Kidney (tissue), 13 donors: ENCODE measurements at regions not wholly inside any gene's neighbourhood (a gene's known extent, or its start where the extent isn't known, plus 50 kb on each side); places are given as distances from the start of the nearest gene placed in this dataset.

ENCODE experiments used
- DNase-seq, 5 donors: peaks; one replicate each; pipeline ENCODE4 v3.0.0-alpha.2; 2013 to 2020
- FAIRE-seq: peaks from 2 replicates; lab custom pipeline; 2012; peaks lifted over from hg19 to GRCh38; lab: Jason Lieb, UNC
- H3K27ac ChIP-seq, 2 donors: one replicate each; pipeline ENCODE4 v1.7.0; 2013; ENCODE audit warnings: low read depth in 2 of 2, low read length in 2 of 2, inconsistent platforms in 1 of 2
- H3K27me3 ChIP-seq: one replicate; pipeline ENCODE4 v1.7.1; 2013; ENCODE audit warnings: low read length, inconsistent platforms; ENCODE audit not compliant: control insufficient read depth, insufficient read depth
- H3K36me3 ChIP-seq, 3 donors: one replicate each; pipeline versions ENCODE4 v1.7.0 to v1.7.1; 2013; ENCODE audit warnings: low read length in 3 of 3, control low read depth in 1 of 3, inconsistent platforms in 1 of 3; ENCODE audit not compliant: insufficient read depth in 3 of 3, control insufficient read depth in 2 of 3
- H3K4me1 ChIP-seq, 3 donors: one replicate each; pipeline versions ENCODE4 v1.7.0 to v1.7.1; 2013; ENCODE audit warnings: low read length in 3 of 3, inconsistent platforms in 1 of 3, low read depth in 1 of 3; ENCODE audit not compliant: control insufficient read depth in 2 of 3, insufficient read depth in 2 of 3
- H3K4me3 ChIP-seq, 3 donors: one replicate each; pipeline versions ENCODE4 v1.7.0 to v1.8.1; 2013; ENCODE audit warnings: low read length in 3 of 3, control low read depth in 1 of 3, inconsistent platforms in 1 of 3
- H3K9ac ChIP-seq, 3 donors: one replicate each; pipeline versions ENCODE4 v1.7.0 to v1.7.1; 2013; ENCODE audit warnings: low read length in 3 of 3, control low read depth in 1 of 3, inconsistent platforms in 1 of 3
- H3K9me3 ChIP-seq, 3 donors: one replicate each; pipeline versions ENCODE4 v1.7.0 to v1.7.1; 2013; ENCODE audit warnings: low read length in 3 of 3, control low read depth in 1 of 3, inconsistent platforms in 1 of 3; ENCODE audit not compliant: control insufficient read depth in 2 of 3, insufficient read depth in 1 of 3
- CTCF ChIP-seq: IDR thresholded peaks from 3 replicates; pipeline ENCODE4 v1.5.1; 2012; ENCODE audit warnings: mild to moderate bottlenecking, moderate library complexity, borderline replicate concordance; ENCODE audit not compliant: insufficient read depth; ENCODE audit errors: extremely low read depth
- intact Hi-C: fragments of 100-400 bp; cut with DNase I; formaldehyde crosslinking; loops from one replicate; pipeline ENCODE4 v1.11.1; 2022
- donor health status: control.
- donor health status: control.
- donor health status: control.
- donor health status: control.
- donor health status: control.
- donor health status: DM: yes; HTN: yes; CAD: no.
- donor health status: Normal renal cell carcinoma (clear cell type).

GRCh38 chr3:102016417-102016816 lies 167.1 kb downstream of the NFKBIZ start:
- intact Hi-C loops: no loop called here
- TF ChIP-seq CTCF: no peak

GRCh38 chr3:102017784-102018183 lies 168.5 kb downstream of the NFKBIZ start:
- no peak overlapping the region for H3K9ac ChIP-seq
- H3K9me3 ChIP-seq: peaks cover 0 to 3% (median 0%) of the 10 kb centered on the region in 3 donors
- H3K27ac ChIP-seq: no peak overlapping the region
- DNase-seq (no peak), FAIRE-seq (no peak)
- intact Hi-C loops: no loop called here
- H3K36me3 ChIP-seq: no peaks in the 10 kb centered on the region
- TF ChIP-seq CTCF: no peak
- no peak overlapping the region for H3K4me3 ChIP-seq
- H3K4me1 ChIP-seq: no peaks in the 10 kb centered on the region
- H3K27me3 ChIP-seq: no peaks in the 10 kb centered on the region

More at GRCh38 chr3:102016417-102016816, 167.1 kb downstream of the NFKBIZ start:
- Histone ChIP-seq H3K4me1 (no peaks in the 10 kb centered on the region), H3K9ac (no peak overlapping the region), H3K27me3 (no peaks in the 10 kb centered on the region), H3K27ac (no peak overlapping the region), H3K4me3 (no peak overlapping the region), H3K36me3 (no peaks in the 10 kb centered on the region), H3K9me3 (peaks cover 0 to 3% (median 0%) of the 10 kb centered on the region in 3 donors)
- FAIRE-seq (no peak), DNase-seq (no peak)

GRCh38 chr3:102018551-102018950 lies 169.2 kb downstream of the NFKBIZ start:
- H3K4me3 ChIP-seq: no peak overlapping the region
- FAIRE-seq: no peak
- intact Hi-C loops: no loop called here
- no peak overlapping the region for H3K9ac ChIP-seq
- DNase-seq: no peak
- H3K36me3 ChIP-seq: no peaks in the 10 kb centered on the region
- no peak for TF ChIP-seq CTCF
- peaks cover 0 to 3% (median 0%) of the 10 kb centered on the region in 3 donors for H3K9me3 ChIP-seq
- no peak overlapping the region for H3K27ac ChIP-seq
- H3K27me3 ChIP-seq: no peaks in the 10 kb centered on the region
- no peaks in the 10 kb centered on the region for H3K4me1 ChIP-seq

- intact Hi-C loops: no loop called here
- Histone ChIP-seq H3K27me3 (no peaks in the 10 kb centered on the region), H3K9ac (no peak overlapping the region), H3K36me3 (no peaks in the 10 kb centered on the region), H3K27ac (no peak overlapping the region), H3K9me3 (no peaks in the 10 kb centered on the region), H3K4me1 (no peaks in the 10 kb centered on the region), H3K4me3 (no peak overlapping the region)
- FAIRE-seq: no peak
- no peak for DNase-seq
- TF ChIP-seq CTCF: no peak
These were observed 171.4 kb downstream of the NFKBIZ start for GRCh38 chr3:102020735-102021134.
